Dendritic cell treated with granulocyte-macrophage colony-stimulating factor and Interleukin-4, amounts not matched to agents 40 ng/mL and 50 ng/mL, for 4 days (primary cell): ENCODE measurements at regions not wholly inside any gene's neighbourhood (a gene's known extent, or its start where the extent isn't known, plus 50 kb on each side); places are given as distances from the start of the nearest gene placed in this dataset.
"Not testable (repeated sequence)": the region's sequence is repeated elsewhere in the genome, so short reads cannot be mapped to it uniquely, and the experiment has no call there.

Experiments used
- H3K27ac Mint-ChIP-seq: one replicate; pipeline ENCODE4 v1.8.0; 2022; ENCODE audit warnings: mild to moderate bottlenecking, mixed read lengths
- H3K27me3 Mint-ChIP-seq: one replicate; pipeline ENCODE4 v1.8.0; 2022; ENCODE audit warnings: mild to moderate bottlenecking, mixed read lengths
- H3K36me3 Mint-ChIP-seq: one replicate; pipeline ENCODE4 v1.8.0; 2022; ENCODE audit warnings: low read depth, mixed read lengths
- H3K4me1 Mint-ChIP-seq: one replicate; pipeline ENCODE4 v1.8.0; 2022; ENCODE audit warnings: low read depth, mixed read lengths
- H3K4me3 Mint-ChIP-seq: one replicate; pipeline ENCODE4 v1.8.0; 2022; ENCODE audit warnings: mild to moderate bottlenecking, moderate library complexity, mixed read lengths
- H3K9me3 Mint-ChIP-seq: one replicate; pipeline ENCODE4 v1.8.0; 2022; ENCODE audit warnings: mixed read lengths
- intact Hi-C: fragments of 100-400 bp; cut with micrococcal nuclease; formaldehyde crosslinking; loops from one replicate; pipeline ENCODE4 v1.15.0; 2022

DNA sequence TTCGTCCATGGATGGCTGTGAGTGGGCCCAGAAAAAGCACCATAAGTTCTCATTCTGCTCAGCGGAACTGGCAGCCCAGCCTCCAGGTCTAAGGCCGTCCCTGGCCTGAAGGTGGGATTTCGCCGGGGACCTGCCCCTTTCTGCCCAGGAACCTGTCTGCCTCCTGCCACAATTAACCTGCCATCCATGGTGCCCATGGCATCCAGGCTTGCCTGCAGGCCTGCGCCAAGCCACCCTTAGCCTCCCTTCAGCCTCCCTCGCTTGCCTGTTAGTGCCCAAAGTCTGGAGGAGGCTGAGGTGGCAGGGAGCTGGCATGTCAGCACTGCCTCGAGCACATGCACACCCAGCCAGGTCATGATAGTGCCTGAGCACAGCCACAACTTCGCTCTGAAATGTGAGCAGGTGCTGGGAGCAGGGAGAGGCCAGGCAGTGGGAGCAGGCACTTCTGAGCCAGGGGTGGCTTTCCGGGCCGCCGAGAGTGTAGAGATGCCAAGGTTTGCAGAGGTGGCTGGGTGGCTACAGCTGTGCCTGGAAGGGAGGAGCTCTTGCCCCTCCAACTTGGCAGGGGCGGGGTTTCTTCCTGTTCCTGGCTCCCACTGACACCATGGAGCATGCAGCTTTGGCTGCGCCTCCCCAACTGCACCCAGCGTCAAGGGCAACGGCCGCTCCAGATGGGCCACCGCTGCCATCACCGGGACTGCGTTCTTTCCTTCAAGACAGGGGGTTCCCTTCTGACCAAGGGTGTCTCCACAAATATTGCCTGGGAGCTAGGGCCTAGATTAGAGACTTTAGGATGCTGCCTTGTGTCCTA, 648.9 kb upstream of the VRK2 start:
- Mint-ChIP-seq H3K27me3 (peaks cover 1% of the 10 kb centered on the region), H3K4me3 (no peak overlapping the region), H3K36me3 (no peaks in the 10 kb centered on the region), H3K9me3 (no peaks in the 10 kb centered on the region), H3K27ac (peak overlapping the region; percentile 28), H3K4me1 (peaks cover 16% of the 10 kb centered on the region)
- intact Hi-C loops, result no loop called here

DNA sequence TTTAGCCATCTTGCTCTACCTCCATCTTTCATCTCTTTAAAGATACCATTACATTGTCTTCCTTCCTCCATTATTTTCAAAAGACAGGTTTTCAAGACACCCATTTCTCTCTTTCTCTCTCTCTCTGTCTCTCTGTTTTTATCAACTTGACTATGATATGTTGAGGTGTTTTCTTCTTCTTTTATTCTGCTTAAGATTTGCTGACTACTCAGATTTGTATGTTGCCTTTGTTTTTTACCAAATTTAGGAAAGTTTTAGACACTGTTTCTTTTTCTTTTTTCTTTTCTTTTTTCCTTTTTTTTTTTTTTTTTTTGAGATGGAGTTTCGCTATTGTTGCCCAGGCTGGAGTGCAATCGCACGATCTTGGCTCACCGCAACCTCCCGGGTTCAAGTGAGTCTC, 647.5 kb upstream of the VRK2 start:
- intact Hi-C loops, result no loop called here
- Mint-ChIP-seq H3K27me3 (peaks cover 1% of the 10 kb centered on the region), H3K4me3 (no peak overlapping the region), H3K36me3 (no peaks in the 10 kb centered on the region), H3K9me3 (no peaks in the 10 kb centered on the region), H3K27ac (no peak overlapping the region), H3K4me1 (peaks cover 16% of the 10 kb centered on the region)

DNA sequence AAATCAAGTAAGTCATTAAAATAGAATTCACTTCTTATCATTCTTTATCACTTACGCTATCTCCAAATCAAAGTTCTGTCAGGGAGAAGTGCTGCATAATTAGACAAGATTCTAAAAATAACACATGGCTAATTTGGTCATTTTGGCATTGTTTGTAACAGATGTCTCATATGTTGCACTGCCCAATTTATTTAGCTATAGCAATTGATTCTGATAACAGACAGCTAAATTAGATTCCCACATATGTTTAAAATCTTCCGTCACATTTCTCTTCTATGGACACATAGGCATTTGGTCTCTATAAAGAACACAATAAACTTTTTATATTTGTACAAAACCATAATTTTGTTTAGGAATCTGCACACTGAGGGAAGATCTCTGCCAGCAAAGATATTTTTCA, 644.5 kb upstream of the VRK2 start:
- Mint-ChIP-seq H3K9me3 (no peaks in the 10 kb centered on the region), H3K4me1 (peaks cover 2% of the 10 kb centered on the region), H3K4me3 (no peak overlapping the region), H3K27ac (no peak overlapping the region), H3K27me3 (no peaks in the 10 kb centered on the region), H3K36me3 (no peaks in the 10 kb centered on the region)
- intact Hi-C loops, result no loop called here

DNA sequence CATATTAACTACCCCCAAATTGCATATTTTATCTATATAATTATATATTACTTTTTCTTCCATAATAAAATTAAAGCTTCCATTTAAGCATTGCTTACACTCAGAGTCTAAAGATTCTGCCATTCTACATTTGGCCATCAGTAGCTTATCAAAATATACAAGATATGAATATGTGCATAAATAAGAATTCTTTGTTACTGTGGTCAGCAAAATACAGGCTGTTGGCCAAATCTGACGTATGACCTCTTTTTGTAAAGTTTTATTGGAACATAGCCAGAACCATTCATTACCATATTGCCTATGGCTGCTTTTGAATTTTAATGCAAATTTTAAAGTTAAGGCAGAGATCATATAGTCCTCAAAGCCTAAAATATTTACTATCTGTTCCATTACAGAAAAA, 643.9 kb upstream of the VRK2 start:
- Mint-ChIP-seq H3K9me3 (no peaks in the 10 kb centered on the region), H3K4me1 (no peaks in the 10 kb centered on the region), H3K27me3 (no peaks in the 10 kb centered on the region), H3K4me3 (no peak overlapping the region), H3K27ac (no peak overlapping the region), H3K36me3 (no peaks in the 10 kb centered on the region)
- intact Hi-C loops, result no loop called here

DNA sequence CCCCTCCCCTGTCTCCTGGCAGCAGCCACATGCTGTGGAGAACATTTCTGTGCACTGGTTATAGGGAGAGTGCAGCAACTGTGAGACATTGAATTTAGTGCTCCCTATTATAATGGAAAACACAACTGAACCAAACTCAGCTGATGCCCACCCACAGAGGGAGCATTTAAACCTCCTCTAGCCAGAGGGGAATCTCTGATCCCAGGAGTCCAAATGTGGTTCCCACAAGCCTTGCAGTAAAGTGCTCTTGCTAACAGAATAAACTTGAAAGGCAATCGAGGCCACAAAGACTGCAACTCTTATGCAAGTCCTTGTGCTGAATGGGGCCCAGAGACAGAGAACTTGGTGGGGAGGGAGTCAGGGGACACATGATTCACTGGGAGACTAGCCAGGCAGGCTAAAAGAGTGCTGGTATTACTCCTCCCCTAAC, 638.8 kb upstream of the VRK2 start:
- Mint-ChIP-seq H3K27ac (no peak overlapping the region), H3K4me3 (no peak overlapping the region), H3K27me3 (no peaks in the 10 kb centered on the region), H3K4me1 (no peaks in the 10 kb centered on the region), H3K9me3 (peaks cover 11% of the 10 kb centered on the region), H3K36me3 (no peaks in the 10 kb centered on the region)
- intact Hi-C loops, result no loop called here

DNA sequence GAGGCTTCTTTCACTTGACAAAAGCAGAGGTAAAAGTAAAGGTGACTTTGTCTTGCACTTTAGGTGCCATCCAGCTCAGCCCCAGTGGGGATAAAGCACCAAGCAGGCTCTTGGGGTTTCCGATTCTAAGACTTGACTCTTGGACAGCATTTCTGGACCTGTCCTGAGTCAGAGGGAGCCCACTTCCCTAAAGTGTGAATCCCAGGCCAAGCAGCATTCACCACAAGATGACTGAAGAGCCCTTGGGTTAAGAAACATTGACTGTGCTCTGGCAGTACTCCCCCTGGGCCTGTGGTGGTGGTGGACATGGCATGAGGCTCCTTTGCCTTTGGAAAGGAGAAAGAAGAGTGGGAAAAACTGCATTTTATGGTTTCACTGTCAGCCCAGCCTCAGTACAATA, 638.0 kb upstream of the VRK2 start:
- Mint-ChIP-seq H3K4me1 (no peaks in the 10 kb centered on the region), H3K9me3 (peaks cover 19% of the 10 kb centered on the region), H3K36me3 (no peaks in the 10 kb centered on the region), H3K4me3 (no peak overlapping the region), H3K27ac (no peak overlapping the region), H3K27me3 (no peaks in the 10 kb centered on the region)
- intact Hi-C loops, result no loop called here

DNA sequence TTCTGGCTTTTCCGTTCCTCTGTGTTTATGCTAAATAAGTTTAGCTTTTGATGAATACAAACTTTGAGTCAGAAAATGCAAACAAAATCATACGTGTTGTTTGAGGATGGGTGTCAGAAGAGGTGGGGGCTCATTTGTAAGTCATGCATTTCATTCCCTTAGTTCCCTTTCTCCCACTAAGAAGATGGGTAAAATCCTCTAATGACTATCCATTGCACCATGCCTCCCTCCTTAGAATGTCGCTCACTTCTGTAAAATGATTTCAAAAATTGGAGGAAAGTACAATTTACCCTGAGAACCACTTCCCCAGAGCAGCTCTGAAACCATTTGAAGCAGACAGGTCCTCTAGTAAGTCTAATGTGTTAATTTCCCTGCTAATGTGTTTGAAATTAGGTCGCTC, 629.6 kb upstream of the VRK2 start:
- Mint-ChIP-seq H3K9me3 (peaks cover 28% of the 10 kb centered on the region), H3K4me1 (no peaks in the 10 kb centered on the region), H3K36me3 (no peaks in the 10 kb centered on the region), H3K27me3 (no peaks in the 10 kb centered on the region), H3K4me3 (no peak overlapping the region), H3K27ac (no peak overlapping the region)
- intact Hi-C loops, result no loop called here

DNA sequence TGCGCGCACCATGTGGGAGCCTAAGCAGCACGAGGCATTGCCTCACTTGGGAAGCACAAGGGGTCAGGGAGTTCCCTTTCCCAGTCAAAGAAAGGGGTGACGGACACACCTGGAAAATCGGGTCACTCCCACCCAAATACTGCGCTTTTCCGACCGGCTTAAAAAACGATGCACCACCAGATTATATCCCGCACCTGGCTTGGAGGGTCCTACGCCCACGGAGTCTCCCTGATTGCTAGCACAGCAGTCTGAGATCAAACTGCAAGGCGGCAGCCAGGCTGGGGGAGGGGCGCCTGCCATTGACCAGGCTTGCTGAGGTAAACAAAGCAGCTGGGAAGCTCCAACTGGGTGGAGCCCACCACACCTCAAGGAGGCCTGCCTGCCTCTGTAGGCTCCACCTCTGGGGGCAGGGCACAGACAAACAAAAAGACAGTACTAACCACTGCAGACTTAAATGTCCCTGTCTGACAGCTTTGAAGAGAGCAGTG, 627.7 kb upstream of the VRK2 start:
- H3K4me1 Mint-ChIP-seq, intact Hi-C loops, H3K27ac Mint-ChIP-seq, H3K36me3 Mint-ChIP-seq, H3K4me3 Mint-ChIP-seq, H3K27me3 Mint-ChIP-seq: not testable (repeated sequence)
- H3K9me3 Mint-ChIP-seq, result peaks cover 10% of the 10 kb centered on the region

DNA sequence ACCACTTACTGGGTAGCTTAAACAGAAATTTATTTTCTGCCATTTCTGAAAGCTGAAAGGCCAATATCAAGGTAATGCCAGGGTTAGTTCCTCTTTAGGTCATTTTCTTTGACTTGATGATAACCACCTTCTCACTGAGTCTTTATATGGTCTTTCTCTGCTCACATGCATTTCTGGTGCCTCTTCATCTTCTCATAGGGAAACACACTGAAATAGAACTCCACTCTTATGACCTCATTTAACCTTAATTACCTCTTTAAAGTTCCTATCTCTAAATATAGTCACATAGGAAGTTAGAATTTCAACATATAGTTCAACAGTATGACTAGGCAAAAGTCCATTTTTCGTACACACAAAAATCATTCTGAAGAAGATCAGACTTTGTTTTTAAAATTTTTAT, 616.8 kb upstream of the VRK2 start:
- peaks cover 21% of the 10 kb centered on the region for H3K4me1 Mint-ChIP-seq
- no peak overlapping the region for H3K27ac Mint-ChIP-seq
- H3K4me3 Mint-ChIP-seq, result no peak overlapping the region
- no peaks in the 10 kb centered on the region for H3K9me3 Mint-ChIP-seq
- no peaks in the 10 kb centered on the region for H3K36me3 Mint-ChIP-seq
- H3K27me3 Mint-ChIP-seq, result no peaks in the 10 kb centered on the region
- intact Hi-C loops, result no loop called here

DNA sequence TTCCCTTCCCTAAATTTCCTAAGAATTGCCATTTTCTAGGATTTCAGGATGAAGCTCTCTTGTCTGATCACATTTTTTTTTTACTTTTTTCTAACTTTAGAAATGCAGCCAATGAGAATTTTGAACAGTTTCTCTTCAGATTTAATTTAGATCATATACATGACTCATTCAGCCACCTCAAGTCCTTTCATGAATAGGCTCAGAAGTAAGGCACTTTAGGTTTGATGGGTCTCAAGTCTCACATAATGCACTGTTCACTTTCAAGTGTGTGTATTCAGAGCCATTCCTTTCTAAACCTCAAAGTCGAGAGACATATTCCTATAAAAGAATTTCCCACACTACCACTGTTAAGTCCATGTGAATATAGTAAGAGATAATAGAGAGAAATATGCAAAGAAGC, 614.1 kb upstream of the VRK2 start:
- no peaks in the 10 kb centered on the region for H3K27me3 Mint-ChIP-seq
- H3K27ac Mint-ChIP-seq, result no peak overlapping the region
- intact Hi-C loops, result no loop called here
- H3K4me3 Mint-ChIP-seq, result no peak overlapping the region
- no peaks in the 10 kb centered on the region for H3K9me3 Mint-ChIP-seq
- H3K4me1 Mint-ChIP-seq, result peaks cover 21% of the 10 kb centered on the region
- H3K36me3 Mint-ChIP-seq, result no peaks in the 10 kb centered on the region

DNA sequence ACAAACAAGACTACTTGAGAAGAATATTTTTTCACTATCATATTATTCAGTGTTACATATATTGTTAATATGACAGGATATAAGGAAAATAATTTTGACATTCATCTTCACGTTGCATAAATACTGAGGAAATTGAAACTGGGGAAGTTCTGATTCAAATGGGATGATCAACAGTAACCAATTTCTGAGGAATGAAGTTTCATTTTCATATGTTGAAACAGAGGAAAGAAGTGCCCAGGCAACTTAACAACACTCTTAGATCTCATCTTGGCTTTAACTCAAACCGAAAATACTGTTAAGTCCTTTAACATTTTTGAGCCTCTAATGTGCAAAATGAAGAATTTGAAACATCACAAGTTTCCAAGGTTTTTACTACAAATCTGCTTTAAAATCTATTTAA, 612.2 kb upstream of the VRK2 start:
- Mint-ChIP-seq H3K4me1 (peaks cover 21% of the 10 kb centered on the region), H3K4me3 (no peak overlapping the region), H3K27ac (peak overlapping the region; percentile 62), H3K9me3 (no peaks in the 10 kb centered on the region), H3K27me3 (no peaks in the 10 kb centered on the region), H3K36me3 (no peaks in the 10 kb centered on the region)
- intact Hi-C loops, result no loop called here

DNA sequence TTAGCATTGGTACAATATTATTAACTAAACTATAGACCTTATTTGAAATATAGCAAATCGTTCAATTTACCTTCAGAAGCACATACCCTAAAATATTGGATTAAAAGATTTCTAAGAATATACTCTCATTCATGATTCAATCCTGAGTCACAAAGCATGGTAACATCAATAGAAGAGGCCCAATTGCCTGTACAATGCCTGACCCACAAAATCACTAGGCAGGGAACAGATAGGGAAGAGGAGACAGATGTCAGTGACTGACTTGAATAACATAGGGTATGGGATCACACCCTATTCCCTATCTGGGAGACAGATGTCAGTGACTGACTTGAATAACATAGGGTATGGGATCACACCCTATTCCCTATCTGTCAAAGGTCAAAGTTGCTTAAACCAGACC, 611.6 kb upstream of the VRK2 start:
- no peaks in the 10 kb centered on the region for H3K27me3 Mint-ChIP-seq
- no peak overlapping the region for H3K4me3 Mint-ChIP-seq
- H3K36me3 Mint-ChIP-seq, result no peaks in the 10 kb centered on the region
- H3K9me3 Mint-ChIP-seq, result no peaks in the 10 kb centered on the region
- intact Hi-C loops, result no loop called here
- H3K27ac Mint-ChIP-seq, result peak overlapping the region; percentile 62
- H3K4me1 Mint-ChIP-seq, result peaks cover 17% of the 10 kb centered on the region

DNA sequence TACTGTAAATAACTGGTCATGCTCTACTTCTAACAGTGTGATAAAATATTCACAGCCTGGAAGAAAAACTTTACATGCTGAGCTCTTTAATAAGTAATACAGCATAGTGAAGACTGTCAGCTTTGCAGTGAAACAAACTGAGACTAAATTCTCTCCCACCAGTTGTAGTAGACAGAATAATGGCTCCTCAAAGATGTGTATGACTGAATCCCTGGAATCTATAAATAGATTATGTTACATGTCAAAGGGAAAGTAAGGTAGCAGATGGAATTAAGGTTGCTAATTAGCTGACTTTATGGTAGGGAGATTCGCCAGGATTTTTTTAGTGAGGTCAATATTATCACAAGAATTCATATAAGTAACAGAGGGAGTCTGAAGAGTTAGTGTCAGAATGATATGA, 609.5 kb upstream of the VRK2 start:
- no peaks in the 10 kb centered on the region for H3K36me3 Mint-ChIP-seq
- peaks cover 5% of the 10 kb centered on the region for H3K4me1 Mint-ChIP-seq
- H3K27ac Mint-ChIP-seq, result no peak overlapping the region
- H3K4me3 Mint-ChIP-seq, result no peak overlapping the region
- no peaks in the 10 kb centered on the region for H3K9me3 Mint-ChIP-seq
- intact Hi-C loops, result no loop called here
- no peaks in the 10 kb centered on the region for H3K27me3 Mint-ChIP-seq

DNA sequence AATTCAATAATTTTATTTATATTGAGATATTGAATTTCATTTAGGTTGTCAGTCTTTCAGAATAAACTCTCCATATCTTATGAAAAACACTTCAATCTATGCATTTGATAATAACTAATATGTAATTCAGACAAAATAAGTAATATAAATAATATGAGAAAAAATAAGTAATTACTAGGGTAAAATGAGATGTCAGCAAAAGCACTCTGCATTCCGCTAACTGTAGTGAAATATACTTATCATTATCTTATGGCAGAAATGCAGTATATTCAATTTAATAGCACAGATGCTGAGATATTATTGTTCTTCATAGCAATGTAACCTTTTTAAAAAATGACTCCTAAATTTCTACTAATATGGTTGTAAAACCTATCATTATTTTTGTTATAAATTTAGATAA, 606.2 kb upstream of the VRK2 start:
- Mint-ChIP-seq H3K9me3 (no peaks in the 10 kb centered on the region), H3K27ac (no peak overlapping the region), H3K36me3 (no peaks in the 10 kb centered on the region), H3K4me1 (peaks cover 11% of the 10 kb centered on the region), H3K27me3 (no peaks in the 10 kb centered on the region), H3K4me3 (no peak overlapping the region)
- intact Hi-C loops, result no loop called here

DNA sequence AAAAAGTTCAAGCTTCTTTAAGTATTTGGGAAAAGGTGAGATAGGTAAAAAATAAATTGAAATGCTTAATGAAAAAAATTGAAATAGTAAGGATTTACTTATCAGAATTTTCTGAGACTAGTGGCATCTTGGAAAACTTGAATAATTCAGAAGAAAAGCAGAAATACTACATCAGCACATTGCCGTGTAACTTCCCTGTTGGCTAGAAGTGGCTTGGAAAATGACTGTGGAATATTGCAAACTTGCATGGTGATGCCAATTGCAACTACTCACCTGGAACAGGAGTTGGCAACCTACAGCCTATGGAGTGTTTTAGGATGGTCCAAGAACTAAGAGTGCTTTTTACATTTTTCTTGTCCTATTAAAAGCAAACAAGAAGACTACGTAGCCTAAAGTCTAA, 603.5 kb upstream of the VRK2 start:
- Mint-ChIP-seq H3K4me1 (peaks cover 11% of the 10 kb centered on the region), H3K9me3 (no peaks in the 10 kb centered on the region), H3K27me3 (no peaks in the 10 kb centered on the region), H3K4me3 (no peak overlapping the region), H3K27ac (no peak overlapping the region), H3K36me3 (no peaks in the 10 kb centered on the region)
- intact Hi-C loops, result no loop called here
